HG03025 (cell line): ENCODE measurements at regions not wholly inside any gene's neighbourhood (a gene's known extent, or its start where the extent isn't known, plus 50 kb on each side); places are given as distances from the start of the nearest gene placed in this dataset.

Experiments used
- ATAC-seq: cut with Tn5 transposase; IDR thresholded peaks from one replicate; pipeline ENCODE4 v1.9.1; 2021; ENCODE audit warnings: mild to moderate bottlenecking, moderate library complexity; ENCODE audit not compliant: unreplicated experiment, low FRiP score

GRCh38 chr5:175388531-175388930 lies 55.5 kb downstream of the DRD1 start:
- ATAC-seq, result no peak

- ATAC-seq, result no peak
Observed at GRCh38 chr5:175387144-175387543, 56.8 kb downstream of the DRD1 start.

- ATAC-seq, result no peak
Observed at GRCh38 chr5:175386526-175386925, 57.5 kb downstream of the DRD1 start.

- ATAC-seq, result no peak
Observed at GRCh38 chr5:175385691-175386362, 58.2 kb downstream of the DRD1 start.

GRCh38 chr5:175384724-175385552 lies 59.0 kb downstream of the DRD1 start:
- no peak for ATAC-seq

GRCh38 chr5:175383350-175383749 lies 60.6 kb downstream of the DRD1 start:
- ATAC-seq, result no peak

GRCh38 chr5:175382171-175382570 lies 61.8 kb downstream of the DRD1 start:
- ATAC-seq, result no peak

- ATAC-seq, result no peak
Observed at GRCh38 chr5:175381130-175381529, 62.9 kb downstream of the DRD1 start.

GRCh38 chr5:175380701-175381100 lies 63.3 kb downstream of the DRD1 start:
- ATAC-seq, result no peak

- no peak for ATAC-seq
Observed at GRCh38 chr5:175379867-175380266, 64.1 kb downstream of the DRD1 start.

GRCh38 chr5:175378444-175379028 lies 65.4 kb downstream of the DRD1 start:
- no peak for ATAC-seq

- no peak for ATAC-seq
Observed at GRCh38 chr5:175377816-175378215, 66.2 kb downstream of the DRD1 start.

GRCh38 chr5:175374166-175374875 lies 69.7 kb downstream of the DRD1 start:
- ATAC-seq, result no peak

- ATAC-seq, result no peak
Observed at GRCh38 chr5:175365866-175366265, 78.1 kb downstream of the DRD1 start.

GRCh38 chr5:175363300-175363699 lies 80.7 kb downstream of the DRD1 start:
- ATAC-seq, result no peak

- ATAC-seq, result no peak
Observed at GRCh38 chr5:175357995-175358394, 86.0 kb downstream of the DRD1 start.

GRCh38 chr5:175356428-175356827 lies 87.6 kb downstream of the DRD1 start:
- ATAC-seq, result no peak

- ATAC-seq, result no peak
Observed at GRCh38 chr5:175354964-175355363, 89.0 kb downstream of the DRD1 start.

GRCh38 chr5:175353926-175354325 lies 90.1 kb downstream of the DRD1 start:
- no peak for ATAC-seq

GRCh38 chr5:175351897-175352590 lies 91.9 kb downstream of the DRD1 start:
- ATAC-seq, result no peak
